ENCODE measurements at regions not wholly inside any gene's neighbourhood (a gene's known extent, or its start where the extent isn't known, plus 50 kb on each side); places are given as distances from the start of the nearest gene placed in this dataset.

DNA sequence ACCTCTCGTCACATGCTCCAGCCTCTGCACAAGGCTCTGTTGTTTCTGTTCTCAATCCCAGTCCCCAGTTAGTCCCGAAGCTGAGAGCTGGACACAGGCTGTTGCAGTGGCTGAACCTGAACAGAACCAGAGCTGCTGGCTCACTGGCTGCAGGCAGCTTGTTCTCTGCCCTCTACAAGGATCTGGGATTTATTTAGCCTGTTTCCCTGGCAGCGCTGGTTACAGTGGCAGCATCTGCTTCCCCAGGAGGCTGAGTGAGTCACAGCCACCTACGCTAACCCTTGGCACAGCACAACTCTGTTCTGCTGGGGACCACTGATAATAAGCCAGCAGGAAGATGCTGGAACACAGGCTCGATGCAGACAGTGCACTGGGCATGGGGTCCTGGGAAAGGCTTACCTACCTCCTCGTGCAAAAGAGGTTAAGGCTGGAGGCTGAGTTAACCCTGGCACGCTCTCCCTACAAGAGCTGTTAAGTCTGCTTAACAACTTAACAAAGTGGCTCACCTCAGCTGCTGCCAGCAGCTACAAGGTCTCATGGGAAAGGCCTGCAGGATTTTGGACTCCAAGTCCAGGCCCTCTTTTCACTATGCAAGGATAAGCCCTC is 299.6 kb downstream of the PCNX1 start:
- TF ChIP-seq, protein P1, sequence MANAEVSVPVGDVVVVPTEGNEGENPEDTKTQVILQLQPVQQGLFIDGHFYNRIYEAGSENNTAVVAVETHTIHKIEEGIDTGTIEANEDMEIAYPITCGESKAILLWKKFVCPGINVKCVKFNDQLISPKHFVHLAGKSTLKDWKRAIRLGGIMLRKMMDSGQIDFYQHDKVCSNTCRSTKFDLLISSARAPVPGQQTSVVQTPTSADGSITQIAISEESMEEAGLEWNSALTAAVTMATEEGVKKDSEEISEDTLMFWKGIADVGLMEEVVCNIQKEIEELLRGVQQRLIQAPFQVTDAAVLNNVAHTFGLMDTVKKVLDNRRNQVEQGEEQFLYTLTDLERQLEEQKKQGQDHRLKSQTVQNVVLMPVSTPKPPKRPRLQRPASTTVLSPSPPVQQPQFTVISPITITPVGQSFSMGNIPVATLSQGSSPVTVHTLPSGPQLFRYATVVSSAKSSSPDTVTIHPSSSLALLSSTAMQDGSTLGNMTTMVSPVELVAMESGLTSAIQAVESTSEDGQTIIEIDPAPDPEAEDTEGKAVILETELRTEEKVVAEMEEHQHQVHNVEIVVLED (CRISPR knock-in tag; IDR thresholded peaks at IDR 0.05) = no peak
- no peak for TF ChIP-seq RBBP5 (IDR thresholded peaks at IDR 0.05; ENCODE audit: borderline replicate concordance, insufficient read depth, low read length, poor library complexity, severe bottlenecking)
- TF ChIP-seq MNT (conservative IDR thresholded peaks at IDR 0.05) = no peak
- no peak for TF ChIP-seq SIN3B (IDR thresholded peaks at IDR 0.05; ENCODE audit: low read depth)
- TF ChIP-seq, protein P2, sequence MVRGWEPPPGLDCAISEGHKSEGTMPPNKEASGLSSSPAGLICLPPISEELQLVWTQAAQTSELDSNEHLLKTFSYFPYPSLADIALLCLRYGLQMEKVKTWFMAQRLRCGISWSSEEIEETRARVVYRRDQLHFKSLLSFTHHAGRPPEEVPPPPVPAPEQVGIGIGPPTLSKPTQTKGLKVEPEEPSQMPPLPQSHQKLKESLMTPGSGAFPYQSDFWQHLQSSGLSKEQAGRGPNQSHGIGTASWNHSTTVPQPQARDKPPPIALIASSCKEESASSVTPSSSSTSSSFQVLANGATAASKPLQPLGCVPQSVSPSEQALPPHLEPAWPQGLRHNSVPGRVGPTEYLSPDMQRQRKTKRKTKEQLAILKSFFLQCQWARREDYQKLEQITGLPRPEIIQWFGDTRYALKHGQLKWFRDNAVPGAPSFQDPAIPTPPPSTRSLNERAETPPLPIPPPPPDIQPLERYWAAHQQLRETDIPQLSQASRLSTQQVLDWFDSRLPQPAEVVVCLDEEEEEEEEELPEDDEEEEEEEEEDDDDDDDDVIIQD (CRISPR knock-in tag; IDR thresholded peaks at IDR 0.05) = no peak
- TF ChIP-seq ZNF232 (CRISPR knock-in tag; IDR thresholded peaks at IDR 0.05) = no peak
- TF ChIP-seq MTA3 (IDR thresholded peaks at IDR 0.05; ENCODE audit: borderline replicate concordance) = no peak
- no peak for TF ChIP-seq CEBPB (tag; IDR thresholded peaks at IDR 0.05)

Measured in K562 (cell line).